IPS-18a (cell line): ENCODE measurements at regions not wholly inside any gene's neighbourhood (a gene's known extent, or its start where the extent isn't known, plus 50 kb on each side); places are given as distances from the start of the nearest gene placed in this dataset.

Source experiments
- H3K27ac ChIP-seq: one replicate; pipeline ENCODE4 v1.5.1; 2013; ENCODE audit warnings: low read length
- H3K27me3 ChIP-seq: one replicate; pipeline ENCODE4 v1.6.1; 2013; ENCODE audit warnings: mild to moderate bottlenecking, low read length; ENCODE audit not compliant: control insufficient read depth, insufficient read depth
- H3K36me3 ChIP-seq: one replicate; pipeline ENCODE4 v1.6.1; 2013; ENCODE audit warnings: low read depth, low read length; ENCODE audit not compliant: control insufficient read depth
- H3K4me1 ChIP-seq: one replicate; pipeline ENCODE4 v1.6.1; 2013; ENCODE audit warnings: low read depth, low read length; ENCODE audit not compliant: control insufficient read depth
- H3K4me3 ChIP-seq: one replicate; pipeline ENCODE4 v1.5.1; 2013; ENCODE audit warnings: low read length
- H3K9ac ChIP-seq: one replicate; pipeline ENCODE4 v1.6.1; 2013; ENCODE audit warnings: mild to moderate bottlenecking, low read length, moderate library complexity
- H3K9me3 ChIP-seq: one replicate; pipeline ENCODE4 v1.6.1; 2013; ENCODE audit warnings: low read depth, low read length; ENCODE audit not compliant: control insufficient read depth

GRCh38 chr3:132822266-132822665 lies 100.1 kb upstream of the NPHP3 start:
- no peak overlapping the region for H3K9ac ChIP-seq
- H3K27ac ChIP-seq = no peak overlapping the region
- H3K36me3 ChIP-seq = no peaks in the 10 kb centered on the region
- no peaks in the 10 kb centered on the region for H3K9me3 ChIP-seq
- no peaks in the 10 kb centered on the region for H3K4me1 ChIP-seq
- H3K27me3 ChIP-seq = no peaks in the 10 kb centered on the region
- H3K4me3 ChIP-seq = no peak overlapping the region

- no peak overlapping the region for H3K9ac ChIP-seq
- H3K27ac ChIP-seq = no peak overlapping the region
- no peaks in the 10 kb centered on the region for H3K36me3 ChIP-seq
- no peaks in the 10 kb centered on the region for H3K4me1 ChIP-seq
- H3K4me3 ChIP-seq = no peak overlapping the region
- H3K9me3 ChIP-seq = no peaks in the 10 kb centered on the region
- H3K27me3 ChIP-seq = no peaks in the 10 kb centered on the region
These were observed 99.1 kb upstream of the NPHP3 start for GRCh38 chr3:132821314-132821713.

GRCh38 chr3:132818251-132818650 lies 96.0 kb upstream of the NPHP3 start:
- H3K27ac ChIP-seq = no peak overlapping the region
- no peak overlapping the region for H3K4me3 ChIP-seq
- H3K36me3 ChIP-seq = no peaks in the 10 kb centered on the region
- H3K4me1 ChIP-seq = no peaks in the 10 kb centered on the region
- no peaks in the 10 kb centered on the region for H3K27me3 ChIP-seq
- no peaks in the 10 kb centered on the region for H3K9me3 ChIP-seq
- H3K9ac ChIP-seq = no peak overlapping the region

GRCh38 chr3:132817646-132818177 lies 95.5 kb upstream of the NPHP3 start:
- Histone ChIP-seq H3K27ac (no peak overlapping the region), H3K9me3 (no peaks in the 10 kb centered on the region), H3K27me3 (no peaks in the 10 kb centered on the region), H3K36me3 (no peaks in the 10 kb centered on the region), H3K4me1 (no peaks in the 10 kb centered on the region), H3K4me3 (no peak overlapping the region), H3K9ac (no peak overlapping the region)

- H3K9ac ChIP-seq = no peak overlapping the region
- no peak overlapping the region for H3K27ac ChIP-seq
- H3K36me3 ChIP-seq = no peaks in the 10 kb centered on the region
- H3K9me3 ChIP-seq = no peaks in the 10 kb centered on the region
- H3K4me1 ChIP-seq = no peaks in the 10 kb centered on the region
- H3K27me3 ChIP-seq = no peaks in the 10 kb centered on the region
- no peak overlapping the region for H3K4me3 ChIP-seq
These were observed 82.9 kb upstream of the NPHP3 start for GRCh38 chr3:132805071-132805470.

- Histone ChIP-seq H3K9ac (no peak overlapping the region), H3K4me3 (no peak overlapping the region), H3K4me1 (no peaks in the 10 kb centered on the region), H3K27me3 (no peaks in the 10 kb centered on the region), H3K36me3 (no peaks in the 10 kb centered on the region), H3K9me3 (no peaks in the 10 kb centered on the region), H3K27ac (no peak overlapping the region)
These were observed 82.3 kb upstream of the NPHP3 start for GRCh38 chr3:132804498-132804897.

GRCh38 chr3:132803889-132804288 lies 81.7 kb upstream of the NPHP3 start:
- Histone ChIP-seq H3K36me3 (no peaks in the 10 kb centered on the region), H3K4me1 (no peaks in the 10 kb centered on the region), H3K9ac (no peak overlapping the region), H3K9me3 (no peaks in the 10 kb centered on the region), H3K27ac (no peak overlapping the region), H3K4me3 (no peak overlapping the region), H3K27me3 (no peaks in the 10 kb centered on the region)

- Histone ChIP-seq H3K27ac (no peak overlapping the region), H3K36me3 (no peaks in the 10 kb centered on the region), H3K4me3 (no peak overlapping the region), H3K27me3 (no peaks in the 10 kb centered on the region), H3K9me3 (no peaks in the 10 kb centered on the region), H3K4me1 (no peaks in the 10 kb centered on the region), H3K9ac (no peak overlapping the region)
These were observed 78.7 kb upstream of the NPHP3 start for GRCh38 chr3:132800958-132801357.

- Histone ChIP-seq H3K36me3 (no peaks in the 10 kb centered on the region), H3K27me3 (no peaks in the 10 kb centered on the region), H3K4me3 (no peak overlapping the region), H3K4me1 (no peaks in the 10 kb centered on the region), H3K9ac (no peak overlapping the region), H3K9me3 (no peaks in the 10 kb centered on the region), H3K27ac (no peak overlapping the region)
These were observed 68.6 kb upstream of the NPHP3 start for GRCh38 chr3:132790806-132791205.

- no peak overlapping the region for H3K27ac ChIP-seq
- no peaks in the 10 kb centered on the region for H3K9me3 ChIP-seq
- H3K4me3 ChIP-seq = no peak overlapping the region
These were observed 67.8 kb upstream of the NPHP3 start for GRCh38 chr3:132789959-132790358.

GRCh38 chr3:132788301-132788671 lies 66.1 kb upstream of the NPHP3 start:
- Histone ChIP-seq H3K4me1 (peaks cover 4% of the 10 kb centered on the region), H3K36me3 (no peaks in the 10 kb centered on the region), H3K27ac (no peak overlapping the region), H3K27me3 (no peaks in the 10 kb centered on the region), H3K4me3 (no peak overlapping the region), H3K9ac (no peak overlapping the region), H3K9me3 (no peaks in the 10 kb centered on the region)

More at GRCh38 chr3:132789959-132790358, 67.8 kb upstream of the NPHP3 start:
- Histone ChIP-seq H3K36me3 (no peaks in the 10 kb centered on the region), H3K9ac (no peak overlapping the region), H3K27me3 (no peaks in the 10 kb centered on the region), H3K4me1 (no peaks in the 10 kb centered on the region)

- Histone ChIP-seq H3K4me3 (no peak overlapping the region), H3K9me3 (no peaks in the 10 kb centered on the region), H3K27ac (no peak overlapping the region), H3K4me1 (peaks cover 10% of the 10 kb centered on the region), H3K9ac (no peak overlapping the region), H3K27me3 (no peaks in the 10 kb centered on the region), H3K36me3 (no peaks in the 10 kb centered on the region)
These were observed 65.5 kb upstream of the NPHP3 start for GRCh38 chr3:132787616-132788300.
